ENCODE measurements at regions not wholly inside any gene's neighbourhood (a gene's known extent, or its start where the extent isn't known, plus 50 kb on each side); places are given as distances from the start of the nearest gene placed in this dataset.

- TF ChIP-seq CTCF (IDR thresholded peaks at IDR 0.05) (no peak), POLR2AphosphoS5 (IDR thresholded peaks at IDR 0.05; ENCODE audit: low read depth, low read length) (no peak), REST (IDR thresholded peaks at IDR 0.05; ENCODE audit: insufficient read depth in 1 of 2, low read depth in 2 of 2, low read length in 1 of 2) (no peak)
Measured at GRCh38 chr14:26841326-26841725, 243.5 kb upstream of the NOVA1 start.
